Left lung (tissue), 4 donors: ENCODE measurements at regions not wholly inside any gene's neighbourhood (a gene's known extent, or its start where the extent isn't known, plus 50 kb on each side); places are given as distances from the start of the nearest gene placed in this dataset.

ENCODE experiments used
- ATAC-seq: fragments of 200-7000 bp; cut with Tn5 transposase; one replicate; pipeline ENCODE4 v1.9.1; 2020; ENCODE audit warnings: moderate library complexity
- DNase-seq, 4 donors: peaks; one replicate each; pipeline ENCODE4 v3.0.0-alpha.2; 2013 to 2020
- H3K27ac ChIP-seq, 2 donors: fragments of 200-600 bp; sonication (generic) in 1 of 2; one replicate each; pipeline versions ENCODE4 v1.5.0 to v1.8.0; 2020 to 2021
- H3K27me3 ChIP-seq, 2 donors: fragments of 200-600 bp; sonication (generic) in 1 of 2; one replicate each; pipeline versions ENCODE4 v1.5.0 to v1.8.0; 2020 to 2021
- H3K36me3 ChIP-seq, 2 donors: fragments of 200-600 bp; sonication (generic) in 1 of 2; one replicate each; pipeline versions ENCODE4 v1.5.0 to v1.8.0; 2020 to 2021
- H3K4me1 ChIP-seq, 2 donors: fragments of 200-600 bp; one replicate each; pipeline ENCODE4 v1.8.0; 2021
- H3K4me3 ChIP-seq, 2 donors: fragments of 200-600 bp; sonication (generic) in 1 of 2; one replicate each; pipeline versions ENCODE4 v1.5.0 to v1.8.0; 2020 to 2021; ENCODE audit warnings: mild to moderate bottlenecking in 1 of 2
- H3K9me3 ChIP-seq, 2 donors: fragments of 200-600 bp; sonication (generic) in 1 of 2; one replicate each; pipeline versions ENCODE4 v1.5.0 to v1.8.0; 2020 to 2021
- CTCF ChIP-seq, 2 donors: fragments of 200-600 bp; sonication (generic) in 1 of 2; IDR thresholded peaks; one replicate each; pipeline versions ENCODE4 v1.5.0 to v1.8.0; 2021; ENCODE audit warnings: antibody characterized with exemption in 2 of 2
- intact Hi-C, 2 donors: fragments of 100-400 bp; cut with DNase I; formaldehyde crosslinking; loops; one replicate each; pipeline versions ENCODE4 v1.11.2 to v1.14.2; 2022
- donor health status: DM: no; HTN: yes; CAD: no.
- donor health status: DM: no; HTN: no; CAD: no.

DNA sequence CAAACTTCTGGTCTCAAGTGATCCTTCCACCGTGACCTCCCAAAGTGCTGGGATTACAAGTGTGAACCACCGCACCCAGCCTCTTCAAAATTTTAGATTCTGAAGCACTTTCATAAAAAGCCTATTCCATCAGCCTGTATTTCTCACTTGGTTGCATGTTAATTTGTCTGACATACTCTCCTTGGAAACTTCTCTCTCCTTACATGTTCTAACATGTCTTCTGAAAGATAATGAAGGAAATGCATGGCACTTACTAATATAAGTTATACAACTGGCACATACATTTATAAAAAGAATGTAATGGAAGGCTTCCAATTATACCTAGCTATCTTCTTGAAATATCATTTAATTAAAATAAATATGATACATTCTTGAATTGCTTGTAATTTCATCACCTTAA, 597.5 kb downstream of the TBC1D32 start:
- ATAC-seq = no peak
- intact Hi-C loops = no loop called here

DNA sequence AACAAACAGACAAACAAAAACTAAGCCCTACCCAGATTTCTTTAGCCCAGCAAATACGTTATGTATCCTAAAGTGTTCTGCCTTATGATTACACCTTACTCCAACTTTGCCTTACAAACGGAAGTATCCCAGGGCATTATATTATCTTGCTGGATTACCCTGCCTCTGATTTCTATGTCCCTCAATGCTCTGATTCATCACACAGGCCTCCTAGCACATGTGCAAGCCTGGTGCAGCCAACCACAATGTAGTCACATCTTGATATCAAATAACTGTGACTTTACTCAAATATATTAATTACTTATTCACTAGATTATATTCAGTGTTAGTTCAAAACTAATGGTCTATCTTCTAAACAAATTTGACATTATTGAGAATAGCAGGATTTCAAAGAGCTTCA, 598.6 kb downstream of the TBC1D32 start:
- Histone ChIP-seq H3K36me3 (no peaks in the 10 kb centered on the region), H3K27me3 (no peaks in the 10 kb centered on the region), H3K27ac (no peak overlapping the region), H3K9me3 (peaks cover 0 to 24% of the 10 kb centered on the region in 2 donors), H3K4me1 (no peaks in the 10 kb centered on the region), H3K4me3 (no peak overlapping the region)
- no peak for ATAC-seq
- intact Hi-C loops = no loop called here
- DNase-seq = no peak
- no peak for TF ChIP-seq CTCF (IDR thresholded peaks at IDR 0.05)

More for the DNA sequence above, 597.5 kb downstream of the TBC1D32 start:
- no peak overlapping the region for H3K4me3 ChIP-seq
- H3K36me3 ChIP-seq = no peaks in the 10 kb centered on the region
- no peaks in the 10 kb centered on the region for H3K4me1 ChIP-seq
- no peak overlapping the region for H3K27ac ChIP-seq
- H3K9me3 ChIP-seq = peaks cover 0 to 14% of the 10 kb centered on the region in 2 donors
- no peak for DNase-seq
- H3K27me3 ChIP-seq = no peaks in the 10 kb centered on the region
- TF ChIP-seq CTCF (IDR thresholded peaks at IDR 0.05) = no peak

GRCh38 chr6:120711255-120711654, 623.0 kb downstream of the TBC1D32 start:
- Histone ChIP-seq H3K4me1 (no peaks in the 10 kb centered on the region), H3K9me3 (peaks cover 0 to 60% of the 10 kb centered on the region in 2 donors), H3K27me3 (no peaks in the 10 kb centered on the region), H3K36me3 (no peaks in the 10 kb centered on the region), H3K4me3 (no peak overlapping the region), H3K27ac (no peak overlapping the region)
- intact Hi-C loops = no loop called here
- DNase-seq = no peak
- ATAC-seq = no peak
- no peak for TF ChIP-seq CTCF (IDR thresholded peaks at IDR 0.05)

DNA sequence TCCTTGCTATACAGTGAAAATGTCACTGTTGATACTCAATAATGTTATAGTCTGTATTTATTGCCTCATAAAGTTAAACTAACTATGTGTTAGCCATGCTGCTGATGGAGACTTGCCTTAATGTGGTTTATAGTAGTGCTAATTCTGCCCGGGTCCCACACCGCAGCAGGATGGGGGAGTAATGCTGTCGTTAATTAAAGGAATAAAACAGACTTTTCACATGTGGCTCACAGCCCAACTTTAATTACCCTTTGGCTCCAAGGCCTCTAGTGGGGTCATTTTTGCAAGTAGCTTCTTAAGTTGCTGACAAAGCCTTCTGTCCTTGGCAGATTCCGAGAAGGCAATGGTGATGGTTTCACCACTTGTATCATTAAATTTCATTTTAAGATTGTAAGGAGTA, 634.3 kb downstream of the TBC1D32 start:
- Histone ChIP-seq H3K27me3 (no peaks in the 10 kb centered on the region), H3K27ac (no peak overlapping the region), H3K4me3 (no peak overlapping the region), H3K9me3 (peaks cover 0 to 5% of the 10 kb centered on the region in 2 donors), H3K36me3 (no peaks in the 10 kb centered on the region), H3K4me1 (no peaks in the 10 kb centered on the region)
- DNase-seq (no peak), ATAC-seq (no peak)
- TF ChIP-seq CTCF (IDR thresholded peaks at IDR 0.05) = no peak
- intact Hi-C loops = no loop called here

DNA sequence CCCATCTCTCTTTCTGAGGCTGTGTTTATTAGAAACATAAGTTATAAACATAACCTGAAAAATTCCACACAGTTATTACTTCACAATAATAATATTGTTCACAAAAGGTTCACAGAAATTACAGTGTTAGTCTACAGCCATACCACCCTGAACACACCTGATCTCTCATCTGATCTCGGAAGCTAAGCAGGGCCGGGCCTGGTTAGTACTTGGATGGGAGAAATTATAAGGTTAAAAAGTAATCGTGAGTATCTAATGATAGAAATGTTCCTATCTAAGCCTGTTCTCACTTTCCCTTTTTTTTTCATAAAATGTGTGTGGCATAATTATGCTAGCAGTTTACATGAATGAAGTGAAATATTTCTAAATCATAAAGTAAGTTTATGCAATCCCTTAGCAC, 647.8 kb downstream of the TBC1D32 start:
- no peaks in the 10 kb centered on the region for H3K27me3 ChIP-seq
- no peaks in the 10 kb centered on the region for H3K36me3 ChIP-seq
- H3K4me1 ChIP-seq = no peaks in the 10 kb centered on the region
- no peak overlapping the region for H3K4me3 ChIP-seq
- no peak for TF ChIP-seq CTCF (IDR thresholded peaks at IDR 0.05)
- peaks cover 0 to 2% of the 10 kb centered on the region in 2 donors for H3K9me3 ChIP-seq
- intact Hi-C loops = no loop called here
- no peak for ATAC-seq
- no peak overlapping the region for H3K27ac ChIP-seq
- DNase-seq = no peak
